ENCODE measurements at regions not wholly inside any gene's neighbourhood (a gene's known extent, or its start where the extent isn't known, plus 50 kb on each side); places are given as distances from the start of the nearest gene placed in this dataset.

- DNase-seq (ENCODE audit: low read depth, low spot score): no peak
- no peak overlapping the region for H3K4me2 ChIP-seq (ENCODE audit: low read length)
- no peaks in the 10 kb centered on the region for H3K9me2 ChIP-seq (ENCODE audit: insufficient read depth)
- H3K27ac ChIP-seq (ENCODE audit: low read depth, low read length): no peak overlapping the region
- no peak overlapping the region for H2AFZ ChIP-seq (ENCODE audit: low read depth, low read length, poor library complexity, severe bottlenecking)
- no peaks in the 10 kb centered on the region for H3K27me3 ChIP-seq (ENCODE audit: insufficient read depth, low read length)
- BruUV-seq (replicated peaks): no TSS peak
- ChIA-PET RAD21 (ENCODE audit: low non-redundant PET in 1 of 2, low total read pairs in 2 of 2, uncharacterized antibody in 2 of 2, unreplicated experiment in 2 of 2) (no interaction called here), POLR2A (no interaction called here), CTCF (no interaction called here)
- H3K9me3 ChIP-seq (ENCODE audit: control insufficient read depth in 1 of 2, insufficient read depth in 1 of 2, low read depth in 1 of 2, low read length in 2 of 2): no peaks in the 10 kb centered on the region
- H4K20me1 ChIP-seq (ENCODE audit: insufficient read depth): no peaks in the 10 kb centered on the region
- no peak overlapping the region for H3K9ac ChIP-seq (ENCODE audit: low read length)
- intact Hi-C loops (cut with micrococcal nuclease): no loop called here
- H3K36me3 ChIP-seq (ENCODE audit: control insufficient read depth in 1 of 2, insufficient read depth in 2 of 2, low read length in 2 of 2): no peaks in the 10 kb centered on the region
- no peak for ATAC-seq
- no peaks in the 10 kb centered on the region for H3K79me2 ChIP-seq (ENCODE audit: insufficient read depth, low read length)
- no peak overlapping the region for H3K4me3 ChIP-seq (replicated peaks in 1 of 2; ENCODE audit: low read depth in 1 of 2, low read length in 2 of 2)
- H3K4me1 ChIP-seq (ENCODE audit: control insufficient read depth in 1 of 2, insufficient read depth in 2 of 2, low read length in 2 of 2): no peaks in the 10 kb centered on the region
- TF ChIP-seq ELF1 (IDR thresholded peaks at IDR 0.05; ENCODE audit: borderline replicate concordance, low read depth): no peak
- no peak for TF ChIP-seq ZNF274 (IDR thresholded peaks at IDR 0.05; ENCODE audit: low read depth, low read length)
- TF ChIP-seq ATF3 (IDR thresholded peaks at IDR 0.05): no peak
- no peak for TF ChIP-seq SIN3A (IDR thresholded peaks at IDR 0.05; ENCODE audit: low read depth)
- TF ChIP-seq CBX3 (IDR thresholded peaks at IDR 0.05; ENCODE audit: low read depth): no peak
- no peak for TF ChIP-seq EZH2phosphoT487 (IDR thresholded peaks at IDR 0.05; ENCODE audit: borderline replicate concordance)
- TF ChIP-seq FOSL1 (IDR thresholded peaks at IDR 0.05; ENCODE audit: low read depth): no peak
- TF ChIP-seq RAD21 (IDR thresholded peaks at IDR 0.05; ENCODE audit: low read depth): no peak
- no peak for TF ChIP-seq ZFX (IDR thresholded peaks at IDR 0.05)
- TF ChIP-seq SRF (IDR thresholded peaks at IDR 0.05; ENCODE audit: low read depth): no peak
- TF ChIP-seq JUND (IDR thresholded peaks at IDR 0.05): no peak
- TF ChIP-seq ZBTB33 (IDR thresholded peaks at IDR 0.05; ENCODE audit: extremely low read depth, insufficient replicate concordance, low read length): no peak
- TF ChIP-seq CEBPB (IDR thresholded peaks at IDR 0.05; ENCODE audit: low read depth): no peak
- TF ChIP-seq POLR2A (IDR thresholded peaks at IDR 0.05; ENCODE audit: borderline replicate concordance, extremely low read depth, insufficient read depth, insufficient read length): no peak
- no peak for TF ChIP-seq YY1 (IDR thresholded peaks at IDR 0.05; ENCODE audit: extremely low read depth, insufficient replicate concordance, low read depth, low read length)
Measured at GRCh38 chr12:60052483-60052882, 456.7 kb downstream of the SLC16A7 start.
